Left lung (tissue), 4 donors: ENCODE measurements at regions not wholly inside any gene's neighbourhood (a gene's known extent, or its start where the extent isn't known, plus 50 kb on each side); places are given as distances from the start of the nearest gene placed in this dataset.

ENCODE experiments used
- ATAC-seq: fragments of 200-7000 bp; cut with Tn5 transposase; one replicate; pipeline ENCODE4 v1.9.1; 2020; ENCODE audit warnings: moderate library complexity
- DNase-seq, 4 donors: peaks; one replicate each; pipeline ENCODE4 v3.0.0-alpha.2; 2013 to 2020
- H3K27ac ChIP-seq, 2 donors: fragments of 200-600 bp; sonication (generic) in 1 of 2; one replicate each; pipeline versions ENCODE4 v1.5.0 to v1.8.0; 2020 to 2021
- H3K27me3 ChIP-seq, 2 donors: fragments of 200-600 bp; sonication (generic) in 1 of 2; one replicate each; pipeline versions ENCODE4 v1.5.0 to v1.8.0; 2020 to 2021
- H3K36me3 ChIP-seq, 2 donors: fragments of 200-600 bp; sonication (generic) in 1 of 2; one replicate each; pipeline versions ENCODE4 v1.5.0 to v1.8.0; 2020 to 2021
- H3K4me1 ChIP-seq, 2 donors: fragments of 200-600 bp; one replicate each; pipeline ENCODE4 v1.8.0; 2021
- H3K4me3 ChIP-seq, 2 donors: fragments of 200-600 bp; sonication (generic) in 1 of 2; one replicate each; pipeline versions ENCODE4 v1.5.0 to v1.8.0; 2020 to 2021; ENCODE audit warnings: mild to moderate bottlenecking in 1 of 2
- H3K9me3 ChIP-seq, 2 donors: fragments of 200-600 bp; sonication (generic) in 1 of 2; one replicate each; pipeline versions ENCODE4 v1.5.0 to v1.8.0; 2020 to 2021
- CTCF ChIP-seq, 2 donors: fragments of 200-600 bp; sonication (generic) in 1 of 2; IDR thresholded peaks; one replicate each; pipeline versions ENCODE4 v1.5.0 to v1.8.0; 2021; ENCODE audit warnings: antibody characterized with exemption in 2 of 2
- intact Hi-C, 2 donors: fragments of 100-400 bp; cut with DNase I; formaldehyde crosslinking; loops; one replicate each; pipeline versions ENCODE4 v1.11.2 to v1.14.2; 2022
- donor health status: DM: no; HTN: yes; CAD: no.
- donor health status: DM: no; HTN: no; CAD: no.

GRCh38 chr2:217106650-217107014 is 246.8 kb upstream of the TNP1 start:
- Histone ChIP-seq H3K27me3 (no peaks in the 10 kb centered on the region), H3K4me1 (no peaks in the 10 kb centered on the region), H3K9me3 (no peaks in the 10 kb centered on the region), H3K36me3 (no peaks in the 10 kb centered on the region), H3K4me3 (no peak overlapping the region), H3K27ac (no peak overlapping the region)
- no peak for TF ChIP-seq CTCF (IDR thresholded peaks at IDR 0.05)
- intact Hi-C loops: no loop called here
- ATAC-seq (no peak), DNase-seq (no peak)

- Histone ChIP-seq H3K27me3 (no peaks in the 10 kb centered on the region), H3K4me1 (no peaks in the 10 kb centered on the region), H3K4me3 (no peak overlapping the region), H3K36me3 (no peaks in the 10 kb centered on the region), H3K9me3 (no peaks in the 10 kb centered on the region), H3K27ac (no peak overlapping the region)
- DNase-seq: no peak
- ATAC-seq: peak; percentile 86
- intact Hi-C loops: no loop called here
- no peak for TF ChIP-seq CTCF (IDR thresholded peaks at IDR 0.05)
Observed at GRCh38 chr2:217105733-217106649, 246.1 kb upstream of the TNP1 start.

- intact Hi-C loops: no loop called here
- no peak for DNase-seq
- Histone ChIP-seq H3K9me3 (no peaks in the 10 kb centered on the region), H3K27me3 (no peaks in the 10 kb centered on the region), H3K27ac (no peak overlapping the region), H3K4me1 (no peaks in the 10 kb centered on the region), H3K4me3 (no peak overlapping the region), H3K36me3 (no peaks in the 10 kb centered on the region)
- ATAC-seq: no peak
- TF ChIP-seq CTCF (IDR thresholded peaks at IDR 0.05): no peak
Observed at GRCh38 chr2:217103752-217104545, 244.1 kb upstream of the TNP1 start.

GRCh38 chr2:217102956-217103355 is 243.1 kb upstream of the TNP1 start:
- Histone ChIP-seq H3K27ac (no peak overlapping the region), H3K9me3 (no peaks in the 10 kb centered on the region), H3K4me3 (no peak overlapping the region), H3K27me3 (no peaks in the 10 kb centered on the region), H3K36me3 (no peaks in the 10 kb centered on the region), H3K4me1 (no peaks in the 10 kb centered on the region)
- intact Hi-C loops: no loop called here
- DNase-seq: no peak
- no peak for ATAC-seq
- TF ChIP-seq CTCF (IDR thresholded peaks at IDR 0.05): no peak

- Histone ChIP-seq H3K9me3 (no peaks in the 10 kb centered on the region), H3K4me3 (no peak overlapping the region), H3K4me1 (no peaks in the 10 kb centered on the region), H3K27me3 (no peaks in the 10 kb centered on the region), H3K36me3 (no peaks in the 10 kb centered on the region), H3K27ac (no peak overlapping the region)
- no peak for TF ChIP-seq CTCF (IDR thresholded peaks at IDR 0.05)
- ATAC-seq: no peak
- DNase-seq: no peak
- intact Hi-C loops: no loop called here
Observed at GRCh38 chr2:217101972-217102371, 242.1 kb upstream of the TNP1 start.
